HepG2 (cell line): ENCODE measurements at regions not wholly inside any gene's neighbourhood (a gene's known extent, or its start where the extent isn't known, plus 50 kb on each side); places are given as distances from the start of the nearest gene placed in this dataset.

Source experiments
- ATAC-seq: fragments of 200-7000 bp; cut with Tn5 transposase; 3 replicates; pipeline ENCODE4 v1.9.1; 2020; ENCODE audit warnings: mild to moderate bottlenecking, moderate library complexity
- BruUV-seq: library from RNA; stranded (reverse); fragments of 400-500 nt; replicated peaks from 2 replicates; lab custom pipeline; 2021; lab: Mats Ljungman, UMichigan
- CTCF ChIA-PET: fragments of 300-600 bp; formaldehyde crosslinking; extraction: SDS; loops from one replicate; lab custom pipeline; 2021; ENCODE audit warnings: low total read pairs, inconsistent platforms, low intra/inter-chr PET ratio; lab: Yijun Ruan, JAX
- POLR2A ChIA-PET: fragments of 350-600 bp; sonication (Branson Sonifier 250); formaldehyde crosslinking; loops from one replicate; lab custom pipeline; 2020; ENCODE audit warnings: antibody characterized with exemption, inconsistent platforms; lab: Yijun Ruan, JAX
- DNase-seq: peaks from one replicate; pipeline ENCODE4 v3.0.0-alpha.2; 2015; ENCODE audit warnings: low spot score
- FAIRE-seq: peaks from 3 replicates; lab custom pipeline; 2011; peaks lifted over from hg19 to GRCh38; lab: Jason Lieb, UNC
- H2AFZ ChIP-seq: one replicate; pipeline ENCODE4 v1.6.1; 2011; ENCODE audit warnings: low read length, inconsistent platforms
- H3K27ac ChIP-seq: fragments of 300-600 bp; 3 replicates; pipeline ENCODE4 v1.8.0; 2011; ENCODE audit warnings: mixed run types, mild to moderate bottlenecking, mixed read lengths, low read length, inconsistent platforms; ENCODE audit not compliant: insufficient read depth; ENCODE audit errors: extremely low read length
- H3K27me3 ChIP-seq, 2 experiments: fragments of 200-600 bp in 1 of 2; 2 replicates in 1 of 2; 3 replicates in 1 of 2; pipeline versions ENCODE4 v1.6.0 to v1.8.0; 2011; ENCODE audit warnings: low read length in 2 of 2, mild to moderate bottlenecking in 2 of 2, moderate library complexity in 2 of 2, inconsistent platforms in 1 of 2; ENCODE audit not compliant: insufficient read depth in 2 of 2, control insufficient read depth in 1 of 2
- H3K36me3 ChIP-seq, 2 experiments: fragments of 200-600 bp in 1 of 2; replicated peaks in 1 of 2; 2 replicates in 1 of 2; 3 replicates in 1 of 2; pipeline versions ENCODE4 v1.5.1 to v1.8.0; 2011; ENCODE audit warnings: low read length in 2 of 2, inconsistent platforms in 1 of 2; ENCODE audit not compliant: insufficient read depth in 2 of 2, control insufficient read depth in 1 of 2
- H3K4me1 ChIP-seq: 2 replicates; pipeline ENCODE4 v1.5.1; 2012; ENCODE audit warnings: low read length, inconsistent platforms; ENCODE audit not compliant: insufficient read depth
- H3K4me2 ChIP-seq: 2 replicates; pipeline ENCODE4 v1.6.0; 2011; ENCODE audit warnings: low read depth, low read length, inconsistent platforms
- H3K4me3 ChIP-seq, 3 experiments: fragments of 200-600 bp in 1 of 3; sonication (generic), shearing (Covaris generic) in 1 of 3; replicated peaks in 1 of 3; 2 replicates each; pipeline ENCODE4 v1.5.1; 2011 to 2016; ENCODE audit warnings: low read length in 3 of 3, inconsistent platforms in 2 of 3, low read depth in 2 of 3, mild to moderate bottlenecking in 2 of 3, control low read depth in 1 of 3, mixed read lengths in 1 of 3; ENCODE audit not compliant: insufficient read depth in 1 of 3
- H3K79me2 ChIP-seq: one replicate; pipeline ENCODE4 v1.6.1; 2011; ENCODE audit warnings: low read length, inconsistent platforms; ENCODE audit not compliant: insufficient read depth
- H3K9ac ChIP-seq: 2 replicates; pipeline ENCODE4 v1.6.0; 2011; ENCODE audit warnings: mild to moderate bottlenecking, low read depth, low read length, inconsistent platforms; ENCODE audit not compliant: insufficient read depth
- H3K9me3 ChIP-seq: 2 replicates; pipeline ENCODE4 v1.5.1; 2012; ENCODE audit warnings: mild to moderate bottlenecking, low read length
- H4K20me1 ChIP-seq: 2 replicates; pipeline ENCODE4 v1.6.0; 2011; ENCODE audit warnings: inconsistent platforms, mild to moderate bottlenecking, low read length, moderate library complexity; ENCODE audit not compliant: insufficient read depth
- ATRX ChIP-seq: sonication (generic); formaldehyde crosslinking; IDR thresholded peaks from 2 replicates; pipeline ENCODE4 v1.4.0; 2020; ENCODE audit warnings: missing genetic modification reagents, borderline replicate concordance
- BCLAF1 ChIP-seq: fragments of 450-650 bp; IDR thresholded peaks from 2 replicates; pipeline ENCODE4 v1.6.1; 2017; ENCODE audit warnings: mild to moderate bottlenecking
- CCDC6 ChIP-seq: sonication (generic); formaldehyde crosslinking; IDR thresholded peaks from 2 replicates; pipeline ENCODE4 v1.8.1; 2022; ENCODE audit warnings: mild to moderate bottlenecking, missing genetic modification reagents, moderate library complexity
- DMTF1 ChIP-seq: sonication (generic); formaldehyde crosslinking; IDR thresholded peaks from 2 replicates; pipeline ENCODE4 v1.4.0; 2020; ENCODE audit warnings: mild to moderate bottlenecking, missing genetic modification reagents
- MAFG ChIP-seq: sonication (generic); formaldehyde crosslinking; IDR thresholded peaks from 2 replicates; pipeline ENCODE4 v1.5.1; 2020; ENCODE audit warnings: mild to moderate bottlenecking, missing genetic modification reagents
- RFXANK ChIP-seq: IDR thresholded peaks from 2 replicates; pipeline ENCODE4 v1.6.1; 2016
- TBP ChIP-seq: sonication (generic); formaldehyde crosslinking; IDR thresholded peaks from 2 replicates; pipeline ENCODE4 v1.5.0; 2020; ENCODE audit warnings: missing genetic modification reagents
- XRCC5 ChIP-seq: fragments of 200-400 bp; formaldehyde crosslinking; optimal IDR thresholded peaks from 2 replicates; pipeline ENCODE3; 2017; ENCODE audit warnings: mild to moderate bottlenecking, low read length
- ZNF10 ChIP-seq: sonication (generic); formaldehyde crosslinking; IDR thresholded peaks from 2 replicates; pipeline ENCODE4 v1.4.0; 2020; ENCODE audit warnings: mild to moderate bottlenecking, low read depth, missing genetic modification reagents, borderline replicate concordance
- ZNF333 ChIP-seq: sonication (generic); formaldehyde crosslinking; IDR thresholded peaks from 2 replicates; pipeline ENCODE4 v1.4.0; 2020; ENCODE audit warnings: mild to moderate bottlenecking, missing genetic modification reagents, borderline replicate concordance
- ZNF44 ChIP-seq: sonication (generic); formaldehyde crosslinking; IDR thresholded peaks from 2 replicates; pipeline ENCODE4 v1.5.1; 2020; ENCODE audit warnings: mild to moderate bottlenecking, missing genetic modification reagents
- ZNF547 ChIP-seq: sonication (generic); formaldehyde crosslinking; IDR thresholded peaks from 2 replicates; pipeline ENCODE4 v1.5.1; 2020; ENCODE audit warnings: mild to moderate bottlenecking, missing genetic modification reagents
- ZNF879 ChIP-seq: sonication (generic); formaldehyde crosslinking; IDR thresholded peaks from 2 replicates; pipeline ENCODE4 v1.8.1; 2023; ENCODE audit warnings: missing genetic modification reagents
- ZNF883 ChIP-seq: sonication (generic); formaldehyde crosslinking; IDR thresholded peaks from 2 replicates; pipeline ENCODE4 v1.5.1; 2020; ENCODE audit warnings: mild to moderate bottlenecking, missing genetic modification reagents; ENCODE audit errors: not compliant biosample characterization
- ZSCAN9 ChIP-seq: IDR thresholded peaks from 2 replicates; pipeline ENCODE4 v1.6.1; 2016; ENCODE audit warnings: borderline replicate concordance
- WGBS: methylation state at CpG from one replicate; pipeline ENCODE4 v1.1.6; 2017; ENCODE audit warnings: low lambda C conversion rate; 5-methylcytosine and 5-hydroxymethylcytosine counted together
- in situ Hi-C: cut with HindIII; loops from 2 replicates; pipeline ENCODE4 v1.10.0; 2017; ENCODE audit warnings: low pct_unique_long_range_greater_than_20kb; ENCODE audit not compliant: extremely low pct_ligation_motif_present
- intact Hi-C: fragments of 100-400 bp; cut with micrococcal nuclease; formaldehyde crosslinking; loops from one replicate; pipeline ENCODE4 v1.10.0; 2022; ENCODE audit not compliant: unreplicated experiment

- Histone ChIP-seq H3K36me3 (no peaks in the 10 kb centered on the region), H2AFZ (no peak overlapping the region), H3K27ac (no peak overlapping the region), H3K4me1 (peaks cover 37% of the 10 kb centered on the region), H3K9ac (no peak overlapping the region), H3K4me3 (no peak overlapping the region), H3K27me3 (peaks cover 0 to 4% of the 10 kb centered on the region in 2 experiments; a peak in 1 of 5 replicates), H4K20me1 (no peaks in the 10 kb centered on the region), H3K79me2 (no peaks in the 10 kb centered on the region), H3K4me2 (peak overlapping the region; percentile 33; the same call in 1 of the 2 replicates), H3K9me3 (no peaks in the 10 kb centered on the region)
- ATAC-seq (peak; percentile 30; the same call in 2 of the 3 replicates), FAIRE-seq (no peak), DNase-seq (no peak)
- in situ Hi-C loops: no loop called here
- 26% methylated on average over 5 of the region's 5 CpGs for WGBS
- TF ChIP-seq BCLAF1 (no peak), ZNF44 (no peak), ZNF547 (no peak), XRCC5 (no peak), TBP (no peak)
- intact Hi-C loops: no loop called here
- CTCF ChIA-PET: no interaction called here
- POLR2A ChIA-PET: no interaction called here
- BruUV-seq: no TSS peak
Measured at GRCh38 chr3:72270730-72271129, 485.8 kb upstream of the PROK2 start.

GRCh38 chr3:72270072-72270681 lies 485.2 kb upstream of the PROK2 start:
- no peak overlapping the region for H3K4me3 ChIP-seq
- H3K9ac ChIP-seq: no peak overlapping the region
- in situ Hi-C loops: no loop called here
- POLR2A ChIA-PET: no interaction called here
- H3K4me1 ChIP-seq: peaks cover 37% of the 10 kb centered on the region
- peaks cover 0 to 4% of the 10 kb centered on the region in 2 experiments; a peak in 1 of 5 replicates for H3K27me3 ChIP-seq
- ATAC-seq (peak; percentile 77), DNase-seq (peak; percentile 87), FAIRE-seq (peak; percentile 85)
- intact Hi-C loops: no loop called here
- no peaks in the 10 kb centered on the region for H3K9me3 ChIP-seq
- H4K20me1 ChIP-seq: no peaks in the 10 kb centered on the region
- no peaks in the 10 kb centered on the region for H3K79me2 ChIP-seq
- peak overlapping the region; percentile 33 for H3K4me2 ChIP-seq
- H3K36me3 ChIP-seq: no peaks in the 10 kb centered on the region
- 26% methylated on average over 9 of the region's 9 CpGs for WGBS
- CTCF ChIA-PET: no interaction called here
- no peak overlapping the region for H2AFZ ChIP-seq
- no peak overlapping the region for H3K27ac ChIP-seq
- no TSS peak for BruUV-seq
- TF ChIP-seq MAFG (CRISPR knock-in tag) (peak; percentile 80; the same call in 1 of the 2 replicates), DMTF1 (CRISPR knock-in tag) (no peak), ZNF883 (CRISPR knock-in tag) (no peak), ZNF879 (no peak), ZNF10 (no peak), RFXANK (CRISPR knock-in tag) (no peak), ZSCAN9 (0 out of 2 replicates have a peak, but pooled peaks have one; percentile 48), ZNF333 (CRISPR knock-in tag) (no peak), CCDC6 (CRISPR knock-in tag) (no peak), ATRX (CRISPR knock-in tag) (no peak)
